ENCODE measurements at regions not wholly inside any gene's neighbourhood (a gene's known extent, or its start where the extent isn't known, plus 50 kb on each side); places are given as distances from the start of the nearest gene placed in this dataset.
A peak's percentile ranks its signal among the peaks of the same experiment; 100 is the strongest.

- DNase-seq, result no peak
Observed at GRCh38 chr11:115682101-115682500, 177.9 kb upstream of the CADM1 start.

DNA sequence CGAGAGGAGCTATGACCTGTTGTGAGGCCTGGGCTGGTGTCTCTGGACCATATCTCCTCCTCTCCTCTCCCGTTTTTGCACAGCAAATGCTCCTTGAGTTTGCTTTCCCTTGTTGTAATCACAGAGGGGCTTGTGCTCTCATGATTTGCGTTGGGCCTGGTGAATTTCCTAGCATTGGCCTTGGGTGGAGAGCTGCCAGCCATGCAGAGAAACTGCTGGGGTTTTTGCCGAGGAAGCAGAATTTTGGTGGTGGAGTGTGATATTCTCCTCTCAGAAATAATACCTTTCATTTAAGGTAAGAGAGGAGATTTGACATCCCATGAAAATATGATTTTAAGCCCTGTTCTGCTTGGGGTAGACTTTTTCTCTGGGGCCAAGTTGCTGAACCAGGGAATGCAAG is 175.7 kb upstream of the CADM1 start:
- DNase-seq, result no peak

DNA sequence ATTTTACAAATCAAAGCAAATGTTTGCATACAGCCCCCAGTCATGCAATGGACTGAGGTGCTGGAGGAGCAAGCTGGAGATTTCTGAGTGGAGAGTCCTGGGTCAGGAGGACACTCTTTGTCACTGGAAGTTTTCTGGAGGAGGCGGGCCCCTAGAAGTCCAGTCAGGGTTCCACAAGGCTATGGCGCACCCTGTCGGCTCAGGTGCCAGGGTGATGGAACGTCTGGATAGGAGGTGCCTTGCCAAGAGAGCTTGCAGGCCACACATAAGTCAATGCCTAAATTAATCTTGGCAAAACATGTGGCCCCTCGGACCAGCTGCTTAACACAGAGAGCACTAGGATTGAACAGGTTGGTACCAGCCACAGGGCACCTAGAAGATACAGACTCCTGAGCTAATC is 174.7 kb upstream of the CADM1 start:
- no peak for DNase-seq

- DNase-seq, result no peak
Observed at GRCh38 chr11:115677190-115677589, 173.0 kb upstream of the CADM1 start.

GRCh38 chr11:115676768-115677167 is 172.6 kb upstream of the CADM1 start:
- DNase-seq, result no peak

DNA sequence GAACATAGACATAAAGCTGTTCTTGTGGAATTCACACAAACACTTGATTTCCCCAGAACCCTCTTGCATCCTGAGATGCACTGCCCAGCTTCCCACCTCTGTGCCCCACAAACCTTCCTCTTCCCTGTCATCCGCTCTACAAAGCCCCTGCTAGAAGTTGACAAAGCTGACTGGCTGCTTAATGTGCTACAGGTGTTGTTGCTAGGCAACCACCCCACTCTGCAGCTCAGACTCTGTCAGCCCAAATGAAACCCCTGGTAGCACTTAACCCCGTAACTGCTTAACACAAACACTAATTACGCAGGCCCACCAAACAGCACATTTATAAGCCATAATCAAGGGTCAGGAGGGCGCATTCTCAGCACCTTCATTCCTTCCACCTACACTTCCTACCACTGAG is 172.0 kb upstream of the CADM1 start:
- DNase-seq, result no peak

DNA sequence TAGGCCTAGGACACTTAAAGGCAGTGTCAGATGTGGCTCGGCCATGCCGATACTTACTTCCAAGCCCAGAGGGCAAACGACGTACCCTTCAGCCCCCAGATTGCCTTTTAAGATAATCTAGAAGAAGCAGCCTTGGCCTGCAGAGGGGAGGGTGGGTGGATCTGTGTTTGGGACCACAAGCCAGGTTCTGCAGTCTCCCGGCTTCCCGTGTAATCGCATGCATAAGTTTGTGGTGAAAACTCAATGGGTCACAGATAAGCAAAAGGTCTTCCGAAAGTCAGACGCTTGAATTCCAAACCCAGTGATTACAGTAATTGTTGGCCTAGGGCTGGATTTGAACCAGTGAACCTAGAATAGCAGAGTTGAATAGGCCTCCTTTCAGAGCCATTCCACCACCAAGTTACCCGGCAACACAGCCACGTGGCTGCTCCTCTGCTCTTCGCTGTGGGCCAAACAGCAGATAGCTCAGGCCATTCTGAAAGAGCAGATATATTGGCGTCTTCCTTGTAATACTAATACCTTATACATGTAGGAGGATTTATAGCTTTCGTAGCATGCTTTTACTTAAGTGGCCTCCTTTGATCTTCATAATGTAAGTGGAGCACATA is 170.8 kb upstream of the CADM1 start:
- no peak for DNase-seq

DNA sequence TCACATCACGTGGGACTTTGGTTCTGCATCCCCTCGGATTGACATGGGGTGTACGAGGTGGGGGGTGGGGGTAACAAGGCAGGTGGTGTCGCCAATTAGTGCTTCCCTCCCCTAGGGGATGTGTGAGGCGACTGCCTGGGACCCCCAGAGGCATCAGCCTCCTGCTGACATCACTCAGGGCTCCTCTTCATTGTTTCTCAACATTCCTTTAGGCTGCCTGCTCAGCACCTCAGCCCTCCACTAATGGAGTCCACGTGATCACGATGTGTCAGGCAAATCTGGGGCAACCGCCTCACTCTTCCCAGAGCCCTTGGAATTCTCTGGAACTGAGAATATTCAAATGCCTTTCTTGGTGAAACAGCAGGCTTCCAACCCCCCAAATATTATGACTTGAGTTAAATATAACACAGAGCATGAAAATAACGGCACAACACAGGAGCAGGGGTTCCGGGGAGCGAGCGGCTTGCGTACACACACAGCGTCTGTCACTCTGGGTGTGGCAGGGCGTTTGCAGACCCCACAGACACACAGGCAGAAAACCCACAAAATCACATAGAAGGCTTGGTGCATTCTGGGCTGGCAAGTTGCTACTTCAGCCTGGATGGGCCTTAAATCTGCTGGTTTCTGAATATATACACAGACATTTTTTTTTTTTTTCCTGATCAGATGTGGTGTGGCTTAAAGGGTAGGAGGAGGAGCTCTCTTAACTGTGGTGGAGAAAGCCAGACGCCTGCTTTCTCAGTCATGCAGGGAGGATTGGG is 170.1 kb upstream of the CADM1 start:
- DNase-seq, result peak in 5 of 56 donors; percentile 11 to 19 (median 15)

GRCh38 chr11:115673720-115674119 is 169.5 kb upstream of the CADM1 start:
- no peak for DNase-seq

- DNase-seq, result peak in 14 of 56 donors; percentile 7 to 46 (median 30)
Observed at GRCh38 chr11:115672999-115673411, 168.8 kb upstream of the CADM1 start.

DNA sequence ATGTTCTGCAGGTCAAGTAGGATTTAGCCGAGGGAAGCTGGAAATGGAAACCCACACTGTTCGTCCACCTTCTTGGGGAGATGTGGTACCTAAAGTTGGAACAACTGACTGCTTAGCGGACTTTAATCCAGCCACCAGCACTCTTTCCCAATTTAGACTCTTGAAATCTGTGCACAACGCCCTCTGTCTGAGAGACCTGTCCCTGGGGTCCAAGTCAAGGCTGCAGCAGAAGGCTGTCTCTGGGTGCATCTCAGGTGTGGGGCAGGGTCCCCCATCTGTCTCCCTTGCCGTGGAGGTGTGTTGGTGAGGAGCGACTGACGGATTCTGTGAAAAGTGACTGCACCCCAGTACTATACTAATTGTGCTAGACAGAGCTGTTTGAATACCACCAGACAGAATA is 168.2 kb upstream of the CADM1 start:
- no peak for DNase-seq

DNA sequence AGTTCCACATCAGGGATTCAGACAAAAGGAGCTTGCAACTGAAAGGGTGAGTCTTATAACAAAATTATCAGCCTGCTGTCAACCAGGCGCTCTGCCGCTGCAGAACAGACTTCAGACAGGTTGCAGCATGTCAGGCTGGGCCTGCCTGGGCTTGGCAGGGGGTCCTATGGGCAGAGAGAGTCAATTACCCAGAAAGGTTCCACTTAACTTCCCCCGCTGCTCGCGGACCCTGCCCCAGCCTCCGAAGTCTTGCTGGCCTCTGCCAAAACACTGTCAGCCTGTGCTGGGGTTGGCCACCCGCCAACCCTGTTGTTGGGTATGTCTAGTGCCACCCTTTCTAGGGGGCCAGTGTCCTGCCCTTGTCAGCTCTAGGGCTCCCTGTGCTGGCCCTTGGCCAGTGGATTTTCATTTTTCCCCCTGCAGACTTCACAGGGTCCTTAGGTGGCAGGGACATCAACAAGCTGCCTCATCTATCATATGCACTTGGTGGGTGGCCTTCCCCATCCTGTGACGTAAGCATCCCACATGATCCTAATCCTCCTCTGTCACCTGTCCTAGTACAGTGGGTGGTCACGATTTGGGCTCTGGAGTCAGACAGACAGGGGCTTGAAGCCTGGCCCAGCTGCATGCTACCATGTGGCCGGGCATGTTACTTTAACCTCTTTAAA is 166.5 kb upstream of the CADM1 start:
- DNase-seq, result peak in 1 of 56 donors; percentile 20

- no peak for DNase-seq
Observed at GRCh38 chr11:115665958-115666357, 161.7 kb upstream of the CADM1 start.

- DNase-seq, result peak in 16 of 56 donors; percentile 14 to 63 (median 30)
Observed at GRCh38 chr11:115665175-115665821, 161.1 kb upstream of the CADM1 start.

DNA sequence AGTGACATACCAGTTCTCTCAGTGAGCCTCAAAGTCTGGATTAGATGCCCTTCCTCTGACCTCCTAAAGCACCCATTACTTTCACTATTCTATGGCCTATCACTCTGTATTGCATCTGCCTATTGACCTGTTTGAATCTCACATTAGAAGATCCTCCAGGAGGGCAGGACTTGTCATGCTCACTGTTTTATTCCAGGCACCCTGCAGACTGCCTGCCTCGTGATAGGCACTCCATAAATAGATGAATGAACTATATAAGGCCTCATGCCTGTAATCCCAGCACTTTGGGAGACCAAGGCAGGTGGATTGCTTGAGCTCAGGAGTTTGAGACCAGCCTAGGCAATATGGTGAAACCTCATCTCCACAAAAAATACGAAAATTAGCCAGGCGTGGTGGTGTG is 160.1 kb upstream of the CADM1 start:
- DNase-seq, result no peak

- peak in 3 of 56 donors; percentile 15 to 38 (median 30) for DNase-seq
Observed at GRCh38 chr11:115663790-115664189, 159.6 kb upstream of the CADM1 start.

GRCh38 chr11:115660030-115660805 is 156.0 kb upstream of the CADM1 start:
- DNase-seq, result no peak

- peak in 6 of 56 donors; percentile 14 to 53 (median 30) for DNase-seq
Observed at GRCh38 chr11:115659061-115659963, 155.1 kb upstream of the CADM1 start.

DNA sequence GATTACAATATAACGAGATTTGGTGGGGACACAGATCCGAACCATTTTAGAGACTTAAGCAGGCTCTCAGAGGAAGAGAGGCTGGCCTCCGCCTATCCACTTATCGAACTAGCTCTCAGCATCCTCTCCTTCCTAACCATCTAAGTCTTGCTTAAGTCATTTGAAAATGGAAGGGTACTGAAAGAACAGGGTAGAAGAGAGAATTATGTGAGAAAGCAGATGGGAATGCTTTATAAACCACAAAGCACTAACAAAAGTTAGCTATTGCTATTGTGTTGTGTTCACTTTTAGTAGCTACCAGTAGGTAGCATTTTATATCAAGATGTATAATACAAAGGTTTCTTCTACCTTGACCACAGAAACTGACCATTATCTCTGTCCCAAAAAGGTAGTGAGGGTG is 153.4 kb upstream of the CADM1 start:
- no peak for DNase-seq

DNA sequence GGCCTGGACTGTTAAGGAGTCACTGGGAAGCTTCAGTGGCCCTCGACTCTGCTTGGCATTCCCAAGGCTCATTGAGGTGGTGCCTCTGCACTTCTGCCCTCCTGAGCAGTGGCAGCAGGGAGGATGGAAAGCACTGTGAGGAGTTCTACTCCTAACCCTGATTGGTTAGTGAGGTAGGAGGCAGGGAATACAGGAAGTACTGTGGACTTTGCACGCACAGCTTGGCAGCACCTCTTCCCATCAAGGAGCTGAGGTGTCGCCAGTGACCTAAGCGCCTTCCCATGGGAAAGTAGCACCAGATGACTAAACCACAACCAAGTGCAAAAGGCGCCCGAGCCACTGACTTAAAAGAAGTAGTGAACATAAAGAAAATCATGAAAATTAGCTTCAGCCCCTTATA is 152.5 kb upstream of the CADM1 start:
- DNase-seq, result no peak
